HepG2 (cell line): ENCODE measurements at regions not wholly inside any gene's neighbourhood (a gene's known extent, or its start where the extent isn't known, plus 50 kb on each side); places are given as distances from the start of the nearest gene placed in this dataset.

Experiments used
- CBX5 ChIP-seq: sonication (generic); formaldehyde crosslinking; IDR thresholded peaks from 2 replicates; pipeline ENCODE4 v1.4.0; 2020; ENCODE audit warnings: missing genetic modification reagents, borderline replicate concordance
- CREB1 ChIP-seq, 2 experiments: fragments of 450-650 bp in 1 of 2; IDR thresholded peaks; 2 replicates each; pipeline ENCODE4 v1.6.1; 2016 to 2017; ENCODE audit warnings: control low read depth in 1 of 2, mild to moderate bottlenecking in 1 of 2, missing compliant biosample characterization in 1 of 2, missing genetic modification characterization in 1 of 2
- HMG20A ChIP-seq: IDR thresholded peaks from 2 replicates; pipeline ENCODE4 v1.6.1; 2016; ENCODE audit warnings: borderline replicate concordance
- MAZ ChIP-seq, 2 experiments: sonication (generic) in 1 of 2; formaldehyde crosslinking in 1 of 2; IDR thresholded peaks; 2 replicates each; pipeline versions ENCODE4 v1.5.0 to v1.6.1; 2012 to 2020; ENCODE audit warnings: low read depth in 2 of 2, mild to moderate bottlenecking in 2 of 2, borderline replicate concordance in 1 of 2, improper control_type of control experiment in 1 of 2, low read length in 1 of 2, missing genetic modification reagents in 1 of 2, moderate library complexity in 1 of 2
- NCOA1 ChIP-seq: sonication (generic); formaldehyde crosslinking; IDR thresholded peaks from 2 replicates; pipeline ENCODE4 v1.9.0; 2021; ENCODE audit warnings: missing genetic modification reagents
- NFE2L1 ChIP-seq: sonication (generic); formaldehyde crosslinking; IDR thresholded peaks from 2 replicates; pipeline ENCODE4 v1.4.0; 2020; ENCODE audit warnings: missing genetic modification reagents, mild to moderate bottlenecking, borderline replicate concordance
- NPAS2 ChIP-seq: sonication (generic); formaldehyde crosslinking; IDR thresholded peaks from 2 replicates; pipeline ENCODE4 v1.8.0; 2022; ENCODE audit warnings: mild to moderate bottlenecking, missing genetic modification reagents, borderline replicate concordance
- SP2 ChIP-seq: sonication (generic); formaldehyde crosslinking; IDR thresholded peaks from 2 replicates; pipeline ENCODE4 v1.5.1; 2020; ENCODE audit warnings: mild to moderate bottlenecking, missing genetic modification reagents
- TBP ChIP-seq: sonication (generic); formaldehyde crosslinking; IDR thresholded peaks from 2 replicates; pipeline ENCODE4 v1.5.0; 2020; ENCODE audit warnings: missing genetic modification reagents
- TCF7 ChIP-seq: sonication (generic); IDR thresholded peaks from 2 replicates; pipeline ENCODE4 v1.6.1; 2016; ENCODE audit warnings: antibody characterized with exemption, low read depth
- TF ChIP-seq, protein P1 (sequence below): sonication (generic); formaldehyde crosslinking; IDR thresholded peaks from 2 replicates; pipeline ENCODE4 v1.5.0; 2020; ENCODE audit warnings: mild to moderate bottlenecking, missing genetic modification reagents, moderate library complexity
- TF ChIP-seq, protein P2 (sequence below): sonication (generic); formaldehyde crosslinking; IDR thresholded peaks from 2 replicates; pipeline ENCODE4 v1.4.0; 2020; ENCODE audit warnings: low read depth, missing genetic modification reagents
- TF ChIP-seq, protein P3 (sequence below): sonication (generic); formaldehyde crosslinking; IDR thresholded peaks from 2 replicates; pipeline ENCODE4 v1.8.0; 2022; ENCODE audit warnings: low read depth, missing genetic modification reagents

DNA sequence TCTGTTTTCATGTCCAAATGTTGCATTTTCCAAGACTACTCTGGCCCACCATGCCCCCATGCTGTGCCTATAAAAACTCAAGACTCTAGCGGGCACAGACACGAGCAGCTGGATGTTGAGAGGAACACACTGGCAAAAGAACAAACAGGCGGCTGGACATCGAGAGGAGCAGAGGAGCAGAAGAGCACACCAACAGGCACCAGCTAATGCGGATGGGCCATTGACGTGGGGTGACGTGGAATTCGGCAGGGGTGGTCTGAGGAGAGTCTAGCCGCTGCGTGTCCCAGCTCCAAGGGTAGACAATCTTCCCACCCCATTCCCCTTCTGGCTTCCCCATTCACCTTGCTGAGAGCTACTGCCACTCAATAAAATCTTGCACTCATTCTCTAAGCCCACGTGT, 54.4 kb upstream of the SMIM30 start:
- TF ChIP-seq, protein P1, sequence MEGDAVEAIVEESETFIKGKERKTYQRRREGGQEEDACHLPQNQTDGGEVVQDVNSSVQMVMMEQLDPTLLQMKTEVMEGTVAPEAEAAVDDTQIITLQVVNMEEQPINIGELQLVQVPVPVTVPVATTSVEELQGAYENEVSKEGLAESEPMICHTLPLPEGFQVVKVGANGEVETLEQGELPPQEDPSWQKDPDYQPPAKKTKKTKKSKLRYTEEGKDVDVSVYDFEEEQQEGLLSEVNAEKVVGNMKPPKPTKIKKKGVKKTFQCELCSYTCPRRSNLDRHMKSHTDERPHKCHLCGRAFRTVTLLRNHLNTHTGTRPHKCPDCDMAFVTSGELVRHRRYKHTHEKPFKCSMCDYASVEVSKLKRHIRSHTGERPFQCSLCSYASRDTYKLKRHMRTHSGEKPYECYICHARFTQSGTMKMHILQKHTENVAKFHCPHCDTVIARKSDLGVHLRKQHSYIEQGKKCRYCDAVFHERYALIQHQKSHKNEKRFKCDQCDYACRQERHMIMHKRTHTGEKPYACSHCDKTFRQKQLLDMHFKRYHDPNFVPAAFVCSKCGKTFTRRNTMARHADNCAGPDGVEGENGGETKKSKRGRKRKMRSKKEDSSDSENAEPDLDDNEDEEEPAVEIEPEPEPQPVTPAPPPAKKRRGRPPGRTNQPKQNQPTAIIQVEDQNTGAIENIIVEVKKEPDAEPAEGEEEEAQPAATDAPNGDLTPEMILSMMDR: no peak
- TF ChIP-seq SP2 (no peak), NPAS2 (CRISPR knock-in tag) (no peak), MAZ (IDR thresholded peaks at IDR 0.05; ENCODE audit: borderline replicate concordance, low read depth, low read length) (no peak), MAZ (CRISPR knock-in tag; IDR thresholded peaks at IDR 0.05; ENCODE audit: low read depth) (no peak), CREB1 (IDR thresholded peaks at IDR 0.05) (no peak), CREB1 (CRISPR knock-in tag; IDR thresholded peaks at IDR 0.05) (no peak), NCOA1 (CRISPR knock-in tag) (no peak), TCF7 (no peak), NFE2L1 (no peak), CBX5 (CRISPR knock-in tag) (no peak), TBP (CRISPR knock-in tag) (no peak), HMG20A (CRISPR knock-in tag) (no peak)
- TF ChIP-seq, protein P2, sequence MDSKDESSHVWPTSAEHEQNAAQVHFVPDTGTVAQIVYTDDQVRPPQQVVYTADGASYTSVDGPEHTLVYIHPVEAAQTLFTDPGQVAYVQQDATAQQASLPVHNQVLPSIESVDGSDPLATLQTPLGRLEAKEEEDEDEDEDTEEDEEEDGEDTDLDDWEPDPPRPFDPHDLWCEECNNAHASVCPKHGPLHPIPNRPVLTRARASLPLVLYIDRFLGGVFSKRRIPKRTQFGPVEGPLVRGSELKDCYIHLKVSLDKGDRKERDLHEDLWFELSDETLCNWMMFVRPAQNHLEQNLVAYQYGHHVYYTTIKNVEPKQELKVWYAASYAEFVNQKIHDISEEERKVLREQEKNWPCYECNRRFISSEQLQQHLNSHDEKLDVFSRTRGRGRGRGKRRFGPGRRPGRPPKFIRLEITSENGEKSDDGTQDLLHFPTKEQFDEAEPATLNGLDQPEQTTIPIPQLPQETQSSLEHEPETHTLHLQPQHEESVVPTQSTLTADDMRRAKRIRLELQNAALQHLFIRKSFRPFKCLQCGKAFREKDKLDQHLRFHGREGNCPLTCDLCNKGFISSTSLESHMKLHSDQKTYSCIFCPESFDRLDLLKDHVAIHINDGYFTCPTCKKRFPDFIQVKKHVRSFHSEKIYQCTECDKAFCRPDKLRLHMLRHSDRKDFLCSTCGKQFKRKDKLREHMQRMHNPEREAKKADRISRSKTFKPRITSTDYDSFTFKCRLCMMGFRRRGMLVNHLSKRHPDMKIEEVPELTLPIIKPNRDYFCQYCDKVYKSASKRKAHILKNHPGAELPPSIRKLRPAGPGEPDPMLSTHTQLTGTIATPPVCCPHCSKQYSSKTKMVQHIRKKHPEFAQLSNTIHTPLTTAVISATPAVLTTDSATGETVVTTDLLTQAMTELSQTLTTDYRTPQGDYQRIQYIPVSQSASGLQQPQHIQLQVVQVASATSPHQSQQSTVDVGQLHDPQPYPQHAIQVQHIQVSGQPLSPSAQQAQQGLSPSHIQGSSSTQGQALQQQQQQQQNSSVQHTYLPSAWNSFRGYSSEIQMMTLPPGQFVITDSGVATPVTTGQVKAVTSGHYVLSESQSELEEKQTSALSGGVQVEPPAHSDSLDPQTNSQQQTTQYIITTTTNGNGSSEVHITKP (CRISPR knock-in tag): no peak
- TF ChIP-seq, protein P3, sequence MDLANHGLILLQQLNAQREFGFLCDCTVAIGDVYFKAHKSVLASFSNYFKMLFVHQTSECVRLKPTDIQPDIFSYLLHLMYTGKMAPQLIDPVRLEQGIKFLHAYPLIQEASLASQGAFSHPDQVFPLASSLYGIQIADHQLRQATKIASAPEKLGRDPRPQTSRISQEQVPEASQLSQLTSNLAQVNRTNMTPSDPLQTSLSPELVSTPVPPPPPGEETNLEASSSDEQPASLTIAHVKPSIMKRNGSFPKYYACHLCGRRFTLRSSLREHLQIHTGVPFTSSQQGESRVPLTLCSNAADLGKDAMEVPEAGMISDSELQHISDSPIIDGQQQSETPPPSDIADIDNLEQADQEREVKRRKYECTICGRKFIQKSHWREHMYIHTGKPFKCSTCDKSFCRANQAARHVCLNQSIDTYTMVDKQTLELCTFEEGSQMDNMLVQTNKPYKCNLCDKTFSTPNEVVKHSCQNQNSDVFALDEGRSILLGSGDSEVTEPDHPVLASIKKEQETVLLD (CRISPR knock-in tag): no peak
